NCI-H1417 treated with DMSO at 0.1 percent for 48 hours (cell line): ENCODE measurements at regions not wholly inside any gene's neighbourhood (a gene's known extent, or its start where the extent isn't known, plus 50 kb on each side); places are given as distances from the start of the nearest gene placed in this dataset.

Experiments used
- DNase-seq: peaks from one replicate; lab custom pipeline; 2025; lab: John Stamatoyannopoulos, UW

DNA sequence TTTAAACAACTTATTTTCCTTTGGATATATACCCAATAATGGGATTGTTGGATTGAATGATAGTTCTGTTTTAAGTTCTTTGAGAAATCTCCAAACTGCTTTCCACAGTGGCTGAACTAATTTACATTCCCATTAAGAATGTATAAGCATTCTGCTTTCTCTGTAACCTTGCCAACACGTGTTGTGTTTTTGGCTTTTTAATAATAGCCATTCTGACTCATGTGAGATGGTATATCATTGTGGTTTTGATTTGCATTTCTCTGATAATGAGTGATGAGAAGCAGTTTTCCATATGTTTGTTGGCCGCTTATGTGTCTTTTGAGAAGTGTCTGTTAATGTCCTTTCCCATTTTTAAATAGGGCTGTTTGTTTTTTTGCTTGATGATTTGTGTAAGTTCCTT is 155.6 kb upstream of the PITX2 start:
- DNase-seq, result no peak

- DNase-seq, result no peak
These were observed 157.7 kb upstream of the PITX2 start for GRCh38 chr4:110780538-110780937.

GRCh38 chr4:110781944-110782343 is 159.1 kb upstream of the PITX2 start:
- DNase-seq, result no peak

DNA sequence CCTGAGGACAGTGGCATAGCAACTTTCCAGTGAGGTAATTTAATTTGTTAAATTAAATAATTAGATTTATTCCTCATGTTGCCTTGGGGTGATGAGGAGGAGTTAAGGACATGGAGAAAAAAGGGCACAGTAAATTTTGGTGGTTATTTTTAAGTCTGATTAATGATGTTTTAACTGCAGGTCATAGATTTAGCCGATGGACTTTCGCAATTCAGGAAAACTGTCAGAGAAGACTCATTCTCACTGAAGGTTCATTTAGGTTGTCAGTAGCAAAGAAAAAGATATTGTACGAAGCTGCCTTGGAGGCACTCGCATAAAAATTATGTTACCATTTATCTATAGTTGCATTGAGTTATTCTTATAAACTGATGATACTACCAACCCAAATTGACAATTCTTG is 164.2 kb upstream of the PITX2 start:
- DNase-seq, result no peak

GRCh38 chr4:110787707-110788106 is 164.8 kb upstream of the PITX2 start:
- DNase-seq, result no peak

DNA sequence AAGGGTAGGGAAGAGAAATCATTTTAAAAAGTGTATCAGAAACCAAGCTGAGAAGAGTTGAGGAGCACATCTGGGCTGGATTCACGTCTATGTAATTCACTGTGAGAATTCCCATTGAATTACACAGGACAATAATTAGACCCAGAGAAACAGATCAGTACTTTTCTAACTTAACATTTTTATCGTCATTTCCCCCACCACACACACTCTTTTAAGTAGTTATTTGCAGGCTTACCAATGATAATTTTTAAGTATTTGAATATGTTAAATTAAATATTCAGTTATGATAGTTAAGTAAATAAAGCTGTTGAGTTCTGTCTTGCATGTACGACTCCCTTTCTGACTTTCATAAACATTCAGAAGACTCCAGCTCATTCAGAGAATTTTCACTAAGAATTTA is 165.4 kb upstream of the PITX2 start:
- no peak for DNase-seq

DNA sequence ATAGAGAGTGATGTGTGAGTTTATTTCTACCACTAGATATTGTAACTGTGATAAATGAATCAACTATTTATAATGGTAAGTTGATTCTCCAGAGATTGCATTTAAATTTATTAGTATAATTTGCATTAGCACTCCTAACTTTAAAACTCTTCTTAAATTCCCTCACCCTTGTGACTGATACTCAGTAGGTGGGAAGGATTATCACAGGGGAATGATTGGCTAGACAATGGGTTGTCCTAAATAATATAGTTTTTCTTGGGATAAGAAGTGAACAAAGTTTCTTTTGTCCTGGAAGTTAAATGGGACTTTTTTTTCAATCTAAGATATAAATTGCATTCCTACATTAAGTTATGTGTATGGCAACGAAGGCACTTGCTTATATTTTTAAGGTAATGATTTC is 169.2 kb upstream of the PITX2 start:
- DNase-seq, result no peak

DNA sequence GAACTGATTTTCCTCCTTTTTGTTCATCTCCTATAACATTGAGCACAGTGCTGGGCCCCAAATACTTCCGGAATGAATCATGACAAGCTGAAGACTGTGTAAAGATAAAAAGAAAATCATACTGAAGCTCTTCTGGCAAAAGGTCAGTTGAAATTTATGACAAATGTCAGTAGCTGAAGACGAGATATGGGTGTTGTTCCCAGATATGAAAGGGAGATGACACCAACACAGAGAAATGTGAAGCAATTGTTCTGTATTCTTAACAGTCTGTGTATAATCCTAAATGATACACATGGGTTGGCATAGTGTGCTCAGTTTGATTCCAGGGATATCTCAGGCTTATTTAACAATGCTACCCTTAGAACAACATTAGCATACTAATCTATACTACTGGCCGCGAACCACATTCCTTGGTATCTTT is 170.5 kb upstream of the PITX2 start:
- no peak for DNase-seq

DNA sequence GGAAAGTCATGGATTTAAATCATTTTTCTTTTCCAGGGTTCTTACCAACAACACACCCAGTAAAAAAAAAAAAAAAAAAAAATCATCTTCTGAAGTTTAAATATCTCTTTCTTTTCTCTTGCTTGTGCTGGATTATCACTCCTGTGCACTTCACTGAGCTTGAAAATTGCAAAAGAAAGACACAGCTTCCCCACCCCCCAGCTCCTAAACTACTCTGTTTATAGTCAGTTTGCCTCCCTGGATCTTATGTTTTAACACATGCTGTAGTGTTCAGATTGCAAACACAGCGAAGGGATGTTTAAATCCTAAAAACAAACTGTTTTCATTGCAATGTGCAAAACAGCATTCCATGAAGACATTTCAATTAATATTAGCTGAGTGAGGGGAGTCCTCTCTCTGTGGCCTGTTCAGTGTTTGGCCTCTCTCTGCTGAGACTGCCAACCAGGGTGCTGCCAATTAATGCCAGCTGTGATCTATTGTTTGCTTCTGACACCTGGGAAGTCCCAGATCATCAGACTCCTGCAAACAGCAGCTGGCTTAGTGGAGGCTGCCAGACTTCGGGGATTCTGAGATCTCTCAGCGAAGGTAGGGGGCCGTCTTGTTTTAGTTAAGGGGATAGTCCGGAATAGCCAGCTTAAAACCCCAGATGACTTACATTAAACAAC is 171.1 kb upstream of the PITX2 start:
- peak; percentile 55 for DNase-seq

- DNase-seq, result no peak
These were observed 173.1 kb upstream of the PITX2 start for GRCh38 chr4:110795971-110796370.

- no peak for DNase-seq
These were observed 174.6 kb upstream of the PITX2 start for GRCh38 chr4:110797486-110797885.

DNA sequence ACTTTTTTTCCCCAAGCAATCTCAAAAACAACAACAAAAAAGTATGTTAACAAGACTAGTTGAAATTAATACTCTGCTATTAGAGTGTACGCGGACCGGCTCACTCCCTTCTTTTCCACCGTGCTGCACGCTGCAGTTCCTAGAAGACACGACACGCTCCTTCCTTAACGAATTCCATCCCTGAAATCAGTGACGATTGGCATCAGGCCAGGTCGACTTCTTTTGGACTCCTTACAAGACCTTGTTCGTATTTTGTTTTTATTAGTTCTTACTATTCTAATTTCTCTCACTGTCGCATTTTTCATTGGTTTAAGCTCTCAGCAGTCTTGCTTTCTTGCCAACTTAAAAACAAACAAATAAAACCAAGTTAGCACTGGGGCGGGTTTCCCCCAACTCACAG is 175.8 kb upstream of the PITX2 start:
- DNase-seq, result no peak

GRCh38 chr4:110799211-110799610 is 176.3 kb upstream of the PITX2 start:
- no peak for DNase-seq

GRCh38 chr4:110801591-110801990 is 178.7 kb upstream of the PITX2 start:
- DNase-seq, result no peak

DNA sequence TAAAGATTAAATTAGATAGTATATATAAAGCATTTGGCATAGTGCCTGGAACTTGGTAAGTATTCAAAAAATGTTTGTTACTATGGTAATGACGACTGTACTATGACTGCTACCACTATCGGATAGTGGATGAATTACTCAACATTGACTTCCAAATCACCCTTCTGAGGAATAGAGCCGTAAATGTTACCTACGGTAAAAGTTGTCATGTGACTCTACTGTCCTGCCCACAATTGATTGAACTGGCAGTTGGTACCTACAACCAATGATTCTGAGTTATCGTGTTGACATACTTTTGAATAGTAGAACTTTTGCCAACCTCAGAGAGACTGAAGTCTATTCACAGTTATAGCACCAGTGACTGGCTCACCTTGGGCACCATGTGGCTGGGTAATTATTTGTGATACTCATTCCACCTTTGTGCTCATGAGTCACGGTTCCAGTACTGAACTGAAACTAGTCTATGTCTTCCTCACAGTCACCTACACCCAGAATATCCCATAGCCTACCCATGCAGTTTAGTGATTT is 185.5 kb upstream of the PITX2 start:
- no peak for DNase-seq

- DNase-seq, result no peak
These were observed 193.1 kb upstream of the PITX2 start for GRCh38 chr4:110815950-110816349.

DNA sequence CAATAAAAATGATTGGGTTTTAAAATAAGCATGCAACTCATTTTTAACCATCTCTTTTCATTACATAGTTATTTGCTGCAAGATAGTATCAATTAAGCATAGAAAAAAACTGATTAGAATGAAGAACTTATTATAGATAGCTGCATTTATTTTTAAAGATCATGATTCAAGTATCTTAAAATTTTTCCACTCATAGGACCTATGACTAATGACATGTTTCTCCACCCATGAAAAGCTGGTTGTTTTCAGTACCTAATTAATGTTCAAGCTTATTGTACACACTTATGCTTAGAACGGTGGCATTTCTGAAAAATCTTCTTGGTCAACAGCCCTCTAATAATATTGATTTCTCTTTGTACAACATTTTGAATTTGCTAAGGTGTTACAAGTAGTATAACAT is 193.5 kb upstream of the PITX2 start:
- no peak for DNase-seq

GRCh38 chr4:110821186-110821585 is 198.3 kb upstream of the PITX2 start:
- DNase-seq, result no peak

DNA sequence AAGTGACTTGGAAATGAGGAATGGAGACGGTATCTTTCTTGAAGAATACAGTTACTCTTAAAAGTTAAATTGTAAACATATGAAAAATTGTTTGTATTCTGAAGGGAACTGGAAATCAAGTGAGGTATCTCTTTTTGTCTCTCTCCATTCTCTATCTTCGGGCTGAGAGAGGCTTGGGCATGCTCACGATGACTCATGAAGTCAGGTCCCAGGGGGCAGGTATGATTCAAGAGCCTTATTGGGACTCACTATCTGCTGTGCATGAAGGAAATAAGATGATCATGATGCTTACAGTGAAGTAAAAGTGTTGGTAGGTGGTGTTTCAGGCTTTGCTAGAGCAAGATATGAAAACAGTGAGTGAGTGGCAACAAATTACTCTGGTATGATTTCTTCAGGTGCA is 200.4 kb upstream of the PITX2 start:
- no peak for DNase-seq

- DNase-seq, result no peak
These were observed 201.5 kb upstream of the PITX2 start for GRCh38 chr4:110824344-110824743.

DNA sequence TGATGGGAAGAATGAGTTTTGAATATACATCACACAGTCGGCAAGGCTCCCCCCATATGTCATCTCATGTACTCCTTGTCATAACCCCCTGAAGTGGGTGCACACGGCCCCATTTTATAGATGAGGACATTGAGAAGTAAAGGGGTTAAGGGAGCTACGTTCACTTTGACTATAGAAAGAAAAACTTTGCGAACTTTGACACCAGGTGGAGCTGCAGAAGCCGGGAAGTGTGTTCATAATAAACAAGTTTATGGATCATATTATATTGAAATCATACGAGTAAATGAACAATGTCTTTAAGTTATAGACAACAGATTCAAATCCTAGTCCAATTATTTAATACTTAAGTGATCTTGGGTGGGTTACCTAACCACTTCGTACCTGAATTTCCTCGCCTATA is 203.8 kb upstream of the PITX2 start:
- no peak for DNase-seq

GRCh38 chr4:110830461-110830860 is 207.6 kb upstream of the PITX2 start:
- no peak for DNase-seq

- no peak for DNase-seq
These were observed 215.1 kb upstream of the PITX2 start for GRCh38 chr4:110837896-110838450.

GRCh38 chr4:110840221-110840654 is 217.4 kb upstream of the PITX2 start:
- DNase-seq, result no peak
